BJ (cell line): ENCODE measurements at regions not wholly inside any gene's neighbourhood (a gene's known extent, or its start where the extent isn't known, plus 50 kb on each side); places are given as distances from the start of the nearest gene placed in this dataset.

Experiments used
- CTCF ChIA-PET: fragments of 350-600 bp; formaldehyde crosslinking; extraction: SDS; loops from one replicate; lab custom pipeline; 2021; ENCODE audit warnings: antibody characterized with exemption, inconsistent platforms; lab: Yijun Ruan, JAX
- POLR2A ChIA-PET: fragments of 300-600 bp; sonication (Branson Sonifier 250); formaldehyde crosslinking; extraction: SDS; loops from one replicate; lab custom pipeline; 2021; ENCODE audit warnings: antibody characterized with exemption; lab: Charles Lee
- DNase-seq: peaks from one replicate; pipeline ENCODE4 v3.0.0-alpha.2; 2011; ENCODE audit warnings: low read depth
- H3K27me3 ChIP-seq: 2 replicates; pipeline ENCODE4 v1.6.0; 2011; ENCODE audit warnings: low read length; ENCODE audit not compliant: control insufficient read depth, insufficient read depth
- H3K36me3 ChIP-seq: 2 replicates; pipeline ENCODE4 v1.5.1; 2011; ENCODE audit warnings: low read length; ENCODE audit not compliant: control insufficient read depth, insufficient read depth
- H3K4me3 ChIP-seq: 2 replicates; pipeline ENCODE4 v1.5.1; 2011; ENCODE audit warnings: low read depth, mild to moderate bottlenecking, control low read depth, low read length
- TF ChIP-seq, protein P1 (sequence below): IDR thresholded peaks from 2 replicates; pipeline ENCODE4 v1.5.1; 2011; ENCODE audit warnings: low read depth, mild to moderate bottlenecking, control low read depth, inconsistent platforms, low read length, moderate library complexity; ENCODE audit not compliant: insufficient read depth

GRCh38 chr4:166501941-166502382, 628.9 kb downstream of the TLL1 start:
- CTCF ChIA-PET, result no interaction called here
- DNase-seq, result no peak

GRCh38 chr4:166502660-166503059, 629.6 kb downstream of the TLL1 start:
- DNase-seq, result no peak
- ChIA-PET CTCF (no interaction called here), POLR2A (no interaction called here)

More at GRCh38 chr4:166501941-166502382, 628.9 kb downstream of the TLL1 start:
- Histone ChIP-seq H3K36me3 (no peaks in the 10 kb centered on the region), H3K27me3 (no peaks in the 10 kb centered on the region), H3K4me3 (no peak overlapping the region)
- TF ChIP-seq, protein P1, sequence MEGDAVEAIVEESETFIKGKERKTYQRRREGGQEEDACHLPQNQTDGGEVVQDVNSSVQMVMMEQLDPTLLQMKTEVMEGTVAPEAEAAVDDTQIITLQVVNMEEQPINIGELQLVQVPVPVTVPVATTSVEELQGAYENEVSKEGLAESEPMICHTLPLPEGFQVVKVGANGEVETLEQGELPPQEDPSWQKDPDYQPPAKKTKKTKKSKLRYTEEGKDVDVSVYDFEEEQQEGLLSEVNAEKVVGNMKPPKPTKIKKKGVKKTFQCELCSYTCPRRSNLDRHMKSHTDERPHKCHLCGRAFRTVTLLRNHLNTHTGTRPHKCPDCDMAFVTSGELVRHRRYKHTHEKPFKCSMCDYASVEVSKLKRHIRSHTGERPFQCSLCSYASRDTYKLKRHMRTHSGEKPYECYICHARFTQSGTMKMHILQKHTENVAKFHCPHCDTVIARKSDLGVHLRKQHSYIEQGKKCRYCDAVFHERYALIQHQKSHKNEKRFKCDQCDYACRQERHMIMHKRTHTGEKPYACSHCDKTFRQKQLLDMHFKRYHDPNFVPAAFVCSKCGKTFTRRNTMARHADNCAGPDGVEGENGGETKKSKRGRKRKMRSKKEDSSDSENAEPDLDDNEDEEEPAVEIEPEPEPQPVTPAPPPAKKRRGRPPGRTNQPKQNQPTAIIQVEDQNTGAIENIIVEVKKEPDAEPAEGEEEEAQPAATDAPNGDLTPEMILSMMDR, result no peak
- POLR2A ChIA-PET, result no interaction called here

GRCh38 chr4:166506051-166506450, 633.0 kb downstream of the TLL1 start:
- no peak overlapping the region for H3K4me3 ChIP-seq
- CTCF ChIA-PET, result no interaction called here
- DNase-seq, result no peak
- TF ChIP-seq, protein P1, result no peak
- POLR2A ChIA-PET, result no interaction called here
- H3K27me3 ChIP-seq, result no peaks in the 10 kb centered on the region
- no peaks in the 10 kb centered on the region for H3K36me3 ChIP-seq

More at GRCh38 chr4:166502660-166503059, 629.6 kb downstream of the TLL1 start:
- no peaks in the 10 kb centered on the region for H3K27me3 ChIP-seq
- TF ChIP-seq, protein P1, result no peak
- no peaks in the 10 kb centered on the region for H3K36me3 ChIP-seq
- H3K4me3 ChIP-seq, result no peak overlapping the region

GRCh38 chr4:166512267-166512666, 639.2 kb downstream of the TLL1 start:
- DNase-seq, result no peak
- TF ChIP-seq, protein P1, result no peak
- Histone ChIP-seq H3K4me3 (no peak overlapping the region), H3K36me3 (no peaks in the 10 kb centered on the region), H3K27me3 (no peaks in the 10 kb centered on the region)
- CTCF ChIA-PET, result no interaction called here
- POLR2A ChIA-PET, result no interaction called here

DNA sequence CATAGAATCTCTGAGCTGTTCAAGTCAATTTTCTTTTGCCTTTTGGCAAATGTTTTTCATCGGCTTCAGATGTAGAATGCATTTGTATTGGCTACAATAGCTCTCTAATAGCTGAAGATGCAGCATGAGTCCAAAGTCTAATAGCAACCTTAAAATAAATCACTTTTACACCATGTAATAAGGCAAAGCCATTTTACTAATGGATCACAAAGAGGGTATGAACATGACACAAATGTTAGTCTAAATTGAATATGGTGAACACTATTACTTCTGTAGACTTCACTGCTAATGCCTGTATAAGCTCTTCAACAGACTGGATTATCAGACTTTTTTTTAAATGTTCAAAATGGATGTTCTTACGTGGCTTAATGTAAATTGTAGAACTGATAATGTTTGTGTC, 645.3 kb downstream of the TLL1 start:
- DNase-seq, result no peak
- ChIA-PET POLR2A (no interaction called here), CTCF (no interaction called here)
- TF ChIP-seq, protein P1, result no peak
- Histone ChIP-seq H3K36me3 (no peaks in the 10 kb centered on the region), H3K4me3 (no peak overlapping the region), H3K27me3 (no peaks in the 10 kb centered on the region)
